Renal cortical epithelial cell (primary cell): ENCODE measurements at regions not wholly inside any gene's neighbourhood (a gene's known extent, or its start where the extent isn't known, plus 50 kb on each side); places are given as distances from the start of the nearest gene placed in this dataset.
A peak's percentile ranks its signal among the peaks of the same experiment; 100 is the strongest.
"Not testable (repeated sequence)": the region's sequence is repeated elsewhere in the genome, so short reads cannot be mapped to it uniquely, and the experiment has no call there.

Source experiments
- DNase-seq: peaks from one replicate; pipeline ENCODE4 v3.0.0-alpha.2; 2011; ENCODE audit warnings: low read depth

DNA sequence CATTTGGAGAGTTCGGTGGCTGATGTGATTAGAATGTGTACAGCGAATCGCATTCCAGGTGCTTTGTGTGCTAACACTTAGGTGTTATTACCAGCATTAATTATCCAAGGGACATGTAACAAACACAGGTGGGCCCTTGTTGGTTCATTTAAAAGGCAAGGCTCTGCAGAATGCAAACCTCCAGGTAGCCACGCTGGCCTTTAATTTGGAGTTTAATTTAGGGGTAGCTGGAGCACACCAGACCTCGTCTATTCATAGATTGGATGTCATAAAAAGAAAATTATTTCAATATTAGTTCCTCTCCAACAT lies 191.1 kb downstream of the MAT2B start:
- DNase-seq: no peak

DNA sequence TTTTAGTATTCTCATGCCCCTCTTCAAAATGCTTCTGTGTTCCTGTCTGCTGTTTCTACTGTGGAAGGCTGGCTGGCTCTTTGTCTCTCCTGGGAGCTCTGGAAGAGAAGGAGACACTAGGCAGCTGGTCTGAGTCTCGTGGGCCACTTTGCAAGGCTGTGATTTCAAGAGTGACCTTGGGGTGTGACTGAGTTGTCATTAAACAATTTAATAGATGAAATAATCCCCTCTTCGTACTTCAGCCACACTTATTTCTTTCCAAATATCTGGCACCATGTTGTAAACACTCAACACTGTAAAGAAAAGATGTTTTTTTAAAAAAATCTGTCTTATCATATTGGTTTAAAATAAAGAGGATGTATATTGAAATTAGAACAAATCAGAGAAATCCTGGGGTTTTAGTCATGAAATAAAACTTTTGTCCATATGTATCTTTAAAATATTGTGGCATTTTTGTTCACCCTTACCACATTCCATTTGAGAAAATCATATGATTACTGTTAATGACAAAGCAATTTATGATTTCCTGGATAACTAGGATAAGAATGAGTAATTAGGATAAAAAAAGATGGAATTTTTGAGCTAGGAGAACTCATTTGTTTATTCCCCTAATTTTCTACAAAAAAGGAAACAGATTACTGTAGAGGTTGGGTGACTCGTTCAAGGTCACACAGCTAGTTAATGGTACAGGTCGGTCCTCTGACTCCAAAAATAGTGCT lies 200.8 kb downstream of the MAT2B start:
- no peak for DNase-seq

DNA sequence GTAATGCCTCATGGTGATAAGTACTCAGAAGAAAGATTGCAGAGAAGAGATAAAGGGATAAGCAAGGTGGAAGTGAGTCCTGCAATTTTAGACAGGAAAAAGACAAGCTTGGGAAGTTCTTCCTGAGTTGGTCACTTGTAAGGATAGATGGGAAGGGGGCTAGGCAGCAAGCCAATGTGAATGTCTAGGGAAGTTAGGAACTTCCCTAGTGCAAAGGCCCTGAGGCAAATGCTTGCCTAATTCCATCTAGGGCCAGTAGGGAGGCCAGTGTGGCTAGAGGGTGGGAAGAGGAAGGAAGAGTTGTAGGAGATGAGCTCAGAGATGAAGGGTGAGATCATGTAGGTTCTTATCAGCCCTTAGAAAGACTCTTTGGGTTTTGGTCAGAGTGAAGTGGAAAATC lies 206.6 kb downstream of the MAT2B start:
- no peak for DNase-seq

DNA sequence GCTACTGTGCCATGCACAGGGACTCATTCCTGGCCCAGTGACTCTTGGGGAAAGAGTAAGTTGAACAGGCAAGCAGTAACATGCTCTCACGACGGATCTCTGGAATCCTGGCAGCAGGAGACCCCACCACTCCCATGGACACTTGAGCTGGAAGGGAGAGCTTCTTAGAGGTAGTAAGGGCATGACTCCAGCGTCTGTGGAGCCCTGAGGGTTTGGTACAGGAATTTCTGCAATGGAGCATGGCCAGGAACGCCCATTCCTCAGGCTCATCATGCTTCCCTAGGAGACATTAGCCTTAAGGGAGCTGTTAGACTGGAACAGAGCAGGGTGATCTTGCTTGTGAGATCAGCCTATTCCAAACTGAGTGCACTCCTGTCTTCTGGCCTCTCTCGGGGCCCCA lies 212.9 kb downstream of the MAT2B start:
- no peak for DNase-seq

DNA sequence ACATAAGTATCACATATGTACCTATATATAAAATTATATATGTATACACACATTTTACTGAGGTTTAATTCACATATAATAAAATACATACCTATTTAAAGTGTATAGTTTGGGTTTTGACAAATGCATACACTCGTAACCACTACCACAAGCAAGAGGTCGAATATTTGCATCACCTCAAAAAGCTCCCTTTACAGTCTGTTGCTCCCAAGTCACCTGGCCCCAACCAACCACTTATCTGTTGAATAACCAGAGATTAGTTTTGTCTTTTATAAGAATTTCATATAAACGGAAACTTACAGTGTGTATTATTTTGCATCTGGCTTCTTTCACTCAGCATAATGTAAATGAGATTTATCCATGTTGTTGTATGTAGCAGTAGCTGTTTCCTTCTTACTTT lies 218.9 kb downstream of the MAT2B start:
- DNase-seq: no peak

DNA sequence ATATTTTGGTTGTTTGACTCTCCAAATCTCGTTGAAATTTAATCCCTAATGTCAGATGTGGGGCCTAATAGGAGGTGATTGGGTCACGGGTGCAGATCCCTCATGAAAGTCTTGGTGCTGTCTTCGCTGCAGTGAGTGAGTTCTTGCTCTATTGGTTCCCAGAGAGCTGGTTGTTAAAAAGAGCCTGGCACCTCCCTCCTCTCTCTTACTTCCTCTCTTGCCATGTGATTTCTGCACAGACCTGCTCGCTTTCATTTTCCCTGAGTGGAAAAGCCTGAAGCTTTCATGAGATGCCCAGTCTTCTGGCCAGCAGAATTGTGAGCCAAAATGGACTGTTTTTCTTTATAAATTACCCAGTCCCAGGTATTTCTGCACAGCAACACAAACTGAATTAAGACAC lies 221.6 kb downstream of the MAT2B start:
- DNase-seq: no peak

DNA sequence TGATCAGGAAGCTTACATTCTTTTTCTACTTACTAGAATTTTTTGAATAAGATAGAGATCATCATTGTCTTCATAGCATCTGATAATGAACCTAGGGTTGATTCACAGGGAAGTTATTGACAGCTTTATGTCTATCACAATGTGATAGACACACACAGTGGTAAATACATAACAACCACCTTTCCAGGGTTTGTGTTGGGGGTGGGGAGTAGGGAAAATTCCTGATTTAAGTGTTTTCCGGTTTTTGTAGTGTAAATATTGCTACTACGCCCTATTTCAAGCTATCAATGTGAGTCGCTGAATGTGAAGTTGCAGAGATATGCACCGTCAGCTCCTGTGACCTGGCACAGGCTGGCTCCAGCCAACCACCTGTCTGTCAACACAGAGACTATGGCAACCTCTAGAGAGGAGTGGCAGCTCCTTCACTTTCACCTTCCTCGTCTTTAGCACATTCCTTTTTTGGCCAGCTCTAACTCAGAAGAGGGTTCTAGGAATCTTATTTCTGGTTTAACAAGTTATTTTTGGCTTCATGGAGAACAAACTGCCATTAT lies 224.9 kb downstream of the MAT2B start:
- DNase-seq: peak; percentile 7

DNA sequence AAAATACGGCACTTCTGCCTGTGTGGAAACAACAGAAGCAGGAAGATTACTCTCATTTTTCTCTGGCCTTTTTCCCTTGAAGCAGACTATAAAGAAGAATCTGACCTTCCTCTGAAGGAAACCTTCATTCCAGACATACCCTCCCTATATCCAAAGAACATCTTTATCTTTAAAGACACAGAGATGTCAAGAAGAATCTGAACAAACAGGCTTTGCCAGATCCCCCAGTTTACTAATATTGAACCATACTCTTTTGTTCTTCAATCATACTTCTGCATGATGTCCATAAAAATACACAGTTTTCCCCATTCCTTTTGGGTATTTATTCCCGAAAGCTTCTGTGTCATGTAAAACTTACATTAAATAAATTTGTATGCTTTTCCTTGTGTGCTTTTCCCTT lies 225.8 kb downstream of the MAT2B start:
- DNase-seq: no peak

DNA sequence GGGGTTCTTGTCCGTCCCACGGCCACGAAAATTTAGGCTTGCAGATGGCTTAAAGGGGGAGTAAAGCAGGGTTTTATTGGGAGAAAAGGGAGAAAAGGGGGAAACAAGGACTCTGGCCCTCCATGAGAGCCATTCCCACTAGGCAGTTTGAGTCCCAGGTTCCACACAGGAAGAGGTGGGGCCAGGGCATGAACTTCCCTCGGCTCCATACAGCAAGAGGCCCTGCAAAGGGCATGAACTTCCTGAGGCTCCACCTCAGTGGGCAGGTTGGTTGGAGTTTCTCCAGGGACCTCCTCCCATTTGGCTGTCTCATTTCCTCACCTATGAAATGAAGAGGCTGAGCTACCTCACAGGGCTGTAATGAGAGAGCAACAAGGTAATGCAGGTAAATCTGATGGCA lies 229.7 kb downstream of the MAT2B start:
- DNase-seq: no peak

DNA sequence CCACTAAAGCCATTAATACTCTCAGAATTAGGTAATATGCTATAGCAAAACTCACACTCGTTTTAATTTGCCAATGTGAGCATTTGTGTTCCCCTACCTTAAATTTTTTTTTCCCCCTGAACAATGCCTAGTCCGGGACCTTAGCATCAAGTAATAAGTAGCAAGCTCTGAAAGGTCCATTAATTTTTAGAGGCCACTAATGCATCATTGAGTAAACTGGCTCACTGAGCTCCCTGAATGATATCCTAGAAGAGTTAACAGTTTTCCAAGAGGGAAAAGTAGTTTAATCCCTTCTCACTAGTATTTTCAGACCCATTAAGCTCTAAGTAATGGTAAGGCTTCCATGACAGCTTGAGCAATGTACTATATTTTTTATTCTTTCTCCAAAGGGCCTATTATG lies 242.2 kb downstream of the MAT2B start:
- DNase-seq: no peak

DNA sequence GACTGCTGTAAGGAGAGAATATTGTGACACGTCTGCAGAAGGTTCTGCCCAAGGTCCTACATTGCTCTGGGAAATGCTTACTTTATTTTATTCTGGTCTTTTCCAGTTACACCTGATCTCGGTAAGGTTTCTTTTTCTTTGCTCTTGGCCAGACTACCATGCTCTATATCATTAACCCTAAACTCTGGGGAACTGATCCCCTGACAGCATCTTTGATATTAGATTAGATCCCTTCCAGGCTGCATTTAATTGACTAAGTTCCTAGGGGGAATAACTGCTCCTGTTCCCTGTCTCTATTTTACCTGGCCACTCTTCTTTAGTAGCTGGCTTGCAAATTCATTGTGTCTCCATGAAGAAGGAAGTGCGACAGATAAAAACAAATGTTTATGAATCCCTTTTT lies 243.5 kb downstream of the MAT2B start:
- DNase-seq: no peak

DNA sequence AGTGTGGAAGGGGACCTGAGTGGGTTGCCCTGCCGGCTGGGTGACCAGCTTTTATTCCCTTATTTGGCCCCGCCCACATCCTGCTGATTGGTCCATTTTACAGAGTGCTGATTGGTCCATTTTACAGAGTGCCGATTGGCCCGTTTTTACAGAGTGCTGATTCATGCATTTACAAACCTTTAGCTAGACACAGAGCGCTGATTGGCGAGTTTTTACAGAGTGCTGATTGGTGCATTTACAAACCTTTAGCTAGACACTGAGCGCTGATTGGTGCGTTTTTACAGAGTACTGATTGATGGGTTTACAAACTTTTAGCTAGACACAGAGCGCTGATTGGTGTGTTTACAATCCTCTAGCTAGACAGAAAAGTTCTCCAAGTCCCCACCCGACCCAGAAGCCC lies 245.0 kb downstream of the MAT2B start:
- not testable (repeated sequence) for DNase-seq

DNA sequence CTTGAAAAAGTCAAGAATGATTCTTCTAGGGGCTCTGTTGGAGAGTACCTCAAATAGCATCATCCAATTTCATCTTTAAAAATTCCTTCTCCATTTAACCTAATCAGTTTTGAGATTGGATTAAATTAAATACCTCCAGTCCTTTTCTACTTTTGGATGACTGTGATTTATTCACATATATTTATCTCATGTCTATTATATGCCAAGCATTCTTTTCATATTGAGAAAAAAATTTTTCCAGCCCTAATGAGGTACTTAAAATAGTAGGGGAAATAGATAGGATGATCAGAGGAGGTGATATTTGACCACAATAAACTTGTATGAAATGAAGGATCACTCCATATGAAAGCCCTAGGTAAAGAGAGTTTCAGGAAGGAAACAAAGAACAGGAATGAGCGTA lies 250.1 kb downstream of the MAT2B start:
- DNase-seq: no peak

DNA sequence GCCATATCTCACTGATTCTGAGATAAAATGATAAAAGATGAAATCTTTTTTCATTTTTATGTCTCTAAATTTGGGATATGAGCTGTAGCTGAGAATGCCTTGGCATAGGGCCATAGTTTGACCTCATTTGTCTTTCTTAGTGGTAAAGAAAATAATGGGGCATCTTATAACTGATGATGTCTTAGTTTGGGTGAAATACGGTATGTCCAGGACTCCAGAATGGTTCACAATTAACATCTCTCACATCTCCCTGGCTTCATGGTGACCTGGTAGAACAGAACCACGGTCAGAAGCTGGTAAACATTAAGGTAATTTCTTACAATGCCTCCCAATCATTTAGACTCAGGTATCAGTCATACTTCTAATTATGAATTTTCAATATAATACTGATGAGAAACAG lies 250.8 kb downstream of the MAT2B start:
- no peak for DNase-seq

DNA sequence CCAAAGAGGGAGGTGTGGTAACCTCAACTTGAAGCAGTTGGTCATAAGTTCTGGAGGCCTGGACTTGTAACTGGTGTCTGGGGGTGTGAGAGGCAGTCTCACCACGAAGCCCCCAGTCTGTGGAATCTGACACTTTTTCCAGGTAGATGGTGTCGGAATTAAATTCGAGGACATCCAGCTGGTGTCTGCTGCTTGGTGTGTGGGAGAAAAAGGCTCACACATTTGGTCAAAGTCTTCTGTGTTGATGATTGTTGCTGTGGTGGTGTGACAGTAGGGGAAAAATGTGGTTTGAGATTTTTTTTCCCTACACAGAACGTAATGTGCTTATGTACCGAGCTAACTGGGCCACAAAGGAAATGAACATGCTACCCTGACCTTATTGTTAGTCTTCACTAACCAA lies 251.9 kb downstream of the MAT2B start:
- no peak for DNase-seq

DNA sequence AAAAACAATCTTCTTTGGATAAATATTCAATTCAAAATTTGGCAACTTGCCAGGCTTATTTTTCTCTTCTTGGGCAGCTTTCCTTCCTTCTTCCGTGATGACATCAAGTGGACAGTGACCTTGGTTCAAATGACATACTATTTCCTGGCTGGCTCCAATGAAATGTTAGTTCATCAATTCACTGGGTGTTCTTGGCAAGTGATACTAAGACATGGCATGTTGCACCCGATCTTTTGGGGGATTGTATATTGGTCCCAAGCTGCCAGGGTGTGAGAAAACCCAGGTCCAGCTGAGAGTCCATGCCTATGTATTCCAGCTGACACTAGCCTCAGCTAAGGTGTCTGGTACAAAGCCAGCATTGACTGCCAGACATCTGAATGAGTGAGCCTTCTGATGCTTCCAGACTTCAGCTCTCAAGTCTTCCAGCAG lies 252.9 kb downstream of the MAT2B start:
- no peak for DNase-seq

DNA sequence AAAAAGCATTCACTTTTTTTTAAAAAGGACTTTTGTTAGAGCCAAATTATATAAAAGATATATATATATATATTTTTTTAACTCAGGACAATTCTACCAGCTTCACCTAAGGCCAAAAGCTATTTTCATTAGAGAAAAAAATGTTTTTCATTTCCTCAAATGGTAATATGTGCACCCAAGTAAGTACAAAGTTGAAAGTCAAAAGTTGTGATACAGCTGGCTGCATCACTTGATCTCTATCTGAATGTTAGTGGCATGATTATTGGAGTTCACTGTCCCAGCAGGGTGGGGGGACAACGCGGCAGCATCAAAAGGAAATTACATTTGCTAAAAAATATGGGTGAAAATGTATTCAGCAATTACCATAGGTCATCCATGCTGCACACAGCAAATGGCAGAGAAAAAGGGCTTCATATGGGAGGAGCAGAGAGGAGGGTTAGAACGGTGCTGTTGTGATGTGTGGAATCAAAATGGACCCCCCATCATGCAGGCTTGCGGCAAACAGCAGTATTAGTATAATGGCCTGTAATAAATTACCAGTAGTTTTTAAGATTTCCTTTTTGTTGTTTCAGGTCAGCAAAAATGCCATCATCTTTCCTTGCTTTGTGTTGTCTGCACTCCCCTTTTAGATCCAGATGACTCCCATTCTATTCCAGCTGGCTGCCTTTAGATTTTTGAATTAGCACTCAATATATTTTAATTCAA lies 253.7 kb downstream of the MAT2B start:
- no peak for DNase-seq

DNA sequence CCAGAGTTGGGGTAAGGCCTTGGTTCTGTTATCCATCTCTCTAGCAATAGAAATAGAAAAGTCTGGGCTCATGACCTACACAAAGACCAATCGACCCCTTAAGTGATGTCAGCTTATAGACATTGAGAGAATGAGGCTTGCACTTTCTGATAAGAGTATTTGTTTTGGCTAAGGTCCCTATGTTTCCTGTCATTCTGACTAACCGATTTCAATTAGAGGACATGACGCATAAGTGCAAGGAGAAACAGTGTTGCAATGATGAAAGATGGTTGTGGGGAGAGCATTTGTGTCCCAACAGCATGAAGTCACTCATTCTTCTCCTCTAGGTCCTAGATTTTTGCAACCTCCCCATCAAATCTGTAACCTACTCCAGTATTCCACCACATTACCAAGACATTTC lies 255.1 kb downstream of the MAT2B start:
- DNase-seq: peak; percentile 40

DNA sequence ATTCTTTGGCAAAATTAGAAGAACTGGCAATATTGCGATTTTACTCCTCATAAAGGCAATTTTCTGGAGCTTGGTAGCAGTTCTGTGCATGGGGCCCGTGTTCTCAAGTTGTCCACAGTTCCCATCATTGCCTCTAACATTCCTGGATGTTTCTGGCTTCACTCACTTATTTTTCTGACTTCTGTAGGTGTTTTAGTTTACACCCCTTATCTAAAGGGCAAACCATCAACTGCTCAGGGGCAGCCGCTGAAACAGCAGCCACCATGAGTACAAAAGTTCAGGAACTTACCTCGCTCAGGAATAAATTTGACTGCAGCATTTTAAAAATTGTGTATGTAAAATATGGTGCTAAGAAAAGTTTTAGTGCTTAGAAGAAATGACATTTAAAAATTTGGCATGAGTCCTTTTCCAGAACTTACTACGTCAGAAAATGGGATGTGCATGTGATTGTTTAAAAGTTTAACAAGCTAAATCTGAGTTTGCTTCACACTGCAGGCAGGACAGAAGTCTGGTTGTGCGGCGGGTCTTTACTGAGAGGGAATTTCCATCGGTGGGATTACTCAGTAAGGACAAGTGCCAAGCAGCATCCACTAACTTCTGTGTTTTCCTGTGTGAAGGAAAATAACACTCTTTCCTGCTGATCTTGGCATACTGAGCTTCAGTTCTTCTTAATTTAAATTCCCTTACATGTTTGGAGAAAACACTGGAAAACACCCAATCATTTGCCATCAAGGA lies 261.7 kb downstream of the MAT2B start:
- no peak for DNase-seq

DNA sequence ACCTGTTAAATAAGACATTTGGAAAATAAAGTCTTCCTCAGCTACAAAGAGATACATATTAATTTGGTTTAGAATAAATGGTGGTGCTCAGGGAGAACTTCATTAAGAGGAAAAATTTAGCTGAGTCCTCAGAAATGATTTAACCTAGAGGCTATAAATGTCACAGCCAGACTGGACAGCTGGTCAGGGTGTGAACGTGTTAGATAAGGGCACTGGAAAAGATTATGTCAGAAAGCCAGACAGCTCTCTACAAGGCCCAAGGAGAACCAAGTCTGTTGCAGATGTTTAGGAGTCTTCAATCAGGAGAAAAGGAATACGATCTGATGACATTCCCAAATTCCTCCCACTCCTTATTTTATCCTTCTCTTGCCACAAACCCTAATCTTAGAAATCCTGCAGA lies 265.2 kb downstream of the MAT2B start:
- no peak for DNase-seq

DNA sequence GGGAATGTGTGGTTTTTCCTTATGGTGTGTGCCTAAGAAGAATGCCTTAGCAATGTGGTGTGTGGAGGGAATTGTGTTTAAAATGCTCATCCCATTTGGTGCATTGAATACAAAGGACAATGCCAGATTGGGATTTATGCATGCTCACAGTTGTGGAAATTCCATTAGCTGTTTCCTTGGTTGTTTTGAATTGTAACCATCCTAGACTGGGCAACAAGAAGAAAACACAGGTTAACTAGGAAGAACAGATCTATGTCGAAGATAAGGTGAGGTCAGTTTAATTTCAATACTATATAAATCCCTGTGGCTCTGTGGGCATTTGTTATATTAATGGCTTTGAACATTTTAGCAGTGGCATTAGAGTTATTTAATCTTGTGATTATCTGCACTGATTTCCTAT lies 266.8 kb downstream of the MAT2B start:
- no peak for DNase-seq

DNA sequence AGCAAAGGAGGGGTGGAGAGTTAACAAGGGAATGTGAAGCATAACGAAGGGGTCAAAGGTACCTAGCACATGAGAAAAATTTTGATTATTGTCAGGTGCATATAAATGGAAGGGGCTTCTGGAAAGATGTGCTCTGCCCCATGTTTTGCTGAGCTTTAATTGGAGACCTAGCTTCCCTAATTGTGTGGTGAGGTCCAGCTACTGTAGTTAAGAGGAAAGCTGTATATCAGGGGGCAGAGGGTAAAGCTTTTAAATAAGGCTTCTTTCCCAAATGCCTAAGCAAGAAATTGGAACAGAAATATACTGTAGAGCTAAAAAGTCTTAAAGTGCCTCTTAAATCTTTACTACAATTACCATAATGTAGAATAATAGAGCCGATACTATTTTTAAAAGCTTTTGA lies 267.2 kb downstream of the MAT2B start:
- no peak for DNase-seq

DNA sequence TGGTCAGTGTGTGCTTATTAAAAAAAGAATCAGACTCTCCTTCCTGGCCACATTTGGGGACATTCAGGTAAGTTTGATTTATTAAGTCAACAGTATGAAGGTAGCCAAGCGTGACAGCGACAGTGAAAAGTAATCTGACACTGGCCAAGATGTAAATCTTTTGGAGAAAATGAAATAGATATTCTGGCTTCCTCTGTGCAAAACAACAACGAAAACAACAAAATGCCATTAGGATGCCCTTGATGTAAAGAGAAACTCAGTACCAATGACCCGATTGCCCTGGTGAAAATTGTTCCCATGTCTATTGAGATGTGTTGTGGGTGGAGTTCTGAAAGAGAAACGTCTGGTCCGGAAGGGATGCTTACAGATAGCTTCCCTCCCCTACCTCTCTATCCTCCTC lies 267.8 kb downstream of the MAT2B start:
- no peak for DNase-seq
